ENCODE measurements at regions not wholly inside any gene's neighbourhood (a gene's known extent, or its start where the extent isn't known, plus 50 kb on each side); places are given as distances from the start of the nearest gene placed in this dataset.

- DNase-seq = no peak
These were observed 250.8 kb downstream of the ANAPC1 start for GRCh38 chr2:111633189-111633588.

- DNase-seq = no peak
These were observed 250.3 kb downstream of the ANAPC1 start for GRCh38 chr2:111633643-111634042.

- peak; percentile 33 for DNase-seq
These were observed 249.8 kb downstream of the ANAPC1 start for GRCh38 chr2:111634050-111634794.

GRCh38 chr2:111634995-111635538 is 248.9 kb downstream of the ANAPC1 start:
- no peak for DNase-seq

- no peak for DNase-seq
These were observed 247.1 kb downstream of the ANAPC1 start for GRCh38 chr2:111636905-111637304.

GRCh38 chr2:111638274-111638877 is 245.6 kb downstream of the ANAPC1 start:
- DNase-seq = no peak

- DNase-seq = no peak
These were observed 243.5 kb downstream of the ANAPC1 start for GRCh38 chr2:111640480-111640879.

GRCh38 chr2:111642586-111643327 is 241.2 kb downstream of the ANAPC1 start:
- no peak for DNase-seq

GRCh38 chr2:111643759-111644158 is 240.2 kb downstream of the ANAPC1 start:
- no peak for DNase-seq

GRCh38 chr2:111647359-111647758 is 236.6 kb downstream of the ANAPC1 start:
- DNase-seq = no peak

- no peak for DNase-seq
These were observed 232.0 kb downstream of the ANAPC1 start for GRCh38 chr2:111652038-111652437.

GRCh38 chr2:111652681-111653080 is 231.3 kb downstream of the ANAPC1 start:
- DNase-seq = no peak

- DNase-seq = no peak
These were observed 230.8 kb downstream of the ANAPC1 start for GRCh38 chr2:111653103-111653624.

GRCh38 chr2:111653913-111654312 is 230.1 kb downstream of the ANAPC1 start:
- no peak for DNase-seq

- DNase-seq = no peak
These were observed 229.2 kb downstream of the ANAPC1 start for GRCh38 chr2:111654829-111655228.

- no peak for DNase-seq
These were observed 227.6 kb downstream of the ANAPC1 start for GRCh38 chr2:111656436-111656835.

- no peak for DNase-seq
These were observed 227.1 kb downstream of the ANAPC1 start for GRCh38 chr2:111656894-111657293.

- no peak for DNase-seq
These were observed 226.5 kb downstream of the ANAPC1 start for GRCh38 chr2:111657351-111657975.

- no peak for DNase-seq
These were observed 224.3 kb downstream of the ANAPC1 start for GRCh38 chr2:111659361-111660333.

- DNase-seq = no peak
These were observed 223.2 kb downstream of the ANAPC1 start for GRCh38 chr2:111660811-111661210.

GRCh38 chr2:111661286-111661940 is 222.6 kb downstream of the ANAPC1 start:
- no peak for DNase-seq
